ENCODE measurements at regions not wholly inside any gene's neighbourhood (a gene's known extent, or its start where the extent isn't known, plus 50 kb on each side); places are given as distances from the start of the nearest gene placed in this dataset.

- TF ChIP-seq POLR2AphosphoS5 (IDR thresholded peaks at IDR 0.05): no peak
- TF ChIP-seq POLR2A (IDR thresholded peaks at IDR 0.05): no peak
- no peak for TF ChIP-seq CTCF (IDR thresholded peaks at IDR 0.05 in 8 of 11, conservative IDR thresholded peaks at IDR 0.05 in 3 of 11)
These were observed 158.8 kb upstream of the SIX2 start for GRCh38 chr2:45167920-45168629.

Data from spleen (tissue), 7 donors.